Vagina (tissue), 2 donors: ENCODE measurements at regions not wholly inside any gene's neighbourhood (a gene's known extent, or its start where the extent isn't known, plus 50 kb on each side); places are given as distances from the start of the nearest gene placed in this dataset.

Experiments used
- CTCF ChIP-seq, 3 experiments: fragments of 450-650 bp in 2 of 3; fragments of 200-600 bp in 1 of 3; sonication (generic) in 1 of 3; IDR thresholded peaks; one replicate each; pipeline ENCODE4 v1.5.1; 2017 to 2019; ENCODE audit warnings: antibody characterized with exemption in 3 of 3, mild to moderate bottlenecking in 2 of 3, moderate library complexity in 2 of 3
- POLR2A ChIP-seq, 2 donors: fragments of 450-650 bp; IDR thresholded peaks; one replicate each; pipeline ENCODE4 v1.6.1; 2017; ENCODE audit warnings: antibody characterized with exemption in 2 of 2, mild to moderate bottlenecking in 2 of 2, moderate library complexity in 2 of 2
- POLR2AphosphoS5 ChIP-seq, 2 donors: sonication (generic); formaldehyde crosslinking; IDR thresholded peaks; one replicate each; pipeline ENCODE4 v1.9.0; 2017; ENCODE audit warnings: antibody characterized with exemption in 2 of 2, mild to moderate bottlenecking in 2 of 2, low read depth in 1 of 2; ENCODE audit not compliant: insufficient read depth in 1 of 2

GRCh38 chr11:28874706-28875105 is 766.5 kb downstream of the METTL15 start:
- TF ChIP-seq CTCF (IDR thresholded peaks at IDR 0.05) (no peak), POLR2AphosphoS5 (IDR thresholded peaks at IDR 0.05; ENCODE audit: insufficient read depth in 1 of 2, low read depth in 1 of 2) (no peak), POLR2A (IDR thresholded peaks at IDR 0.05) (no peak)
